ENCODE measurements at regions not wholly inside any gene's neighbourhood (a gene's known extent, or its start where the extent isn't known, plus 50 kb on each side); places are given as distances from the start of the nearest gene placed in this dataset.

DNA sequence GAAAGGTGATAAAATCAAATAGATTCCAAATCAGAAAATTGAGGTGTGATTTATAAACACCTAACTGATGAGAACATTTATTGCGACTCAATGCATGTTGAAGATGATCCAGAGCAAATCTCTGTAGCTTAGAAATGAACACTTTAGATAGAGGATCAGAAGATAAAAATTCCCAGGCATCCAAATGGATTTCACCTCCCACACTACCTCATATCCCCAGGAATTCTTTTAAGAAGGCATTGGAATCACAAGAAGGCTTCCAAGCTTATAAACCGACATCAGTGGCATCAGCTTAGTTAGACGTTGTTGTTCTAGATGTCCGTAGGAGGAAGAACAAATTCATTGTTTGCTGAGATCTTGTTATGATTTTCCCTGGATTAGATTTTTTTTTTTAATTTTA lies 154.4 kb downstream of the EBLN2 start:
- TF ChIP-seq, protein P1, sequence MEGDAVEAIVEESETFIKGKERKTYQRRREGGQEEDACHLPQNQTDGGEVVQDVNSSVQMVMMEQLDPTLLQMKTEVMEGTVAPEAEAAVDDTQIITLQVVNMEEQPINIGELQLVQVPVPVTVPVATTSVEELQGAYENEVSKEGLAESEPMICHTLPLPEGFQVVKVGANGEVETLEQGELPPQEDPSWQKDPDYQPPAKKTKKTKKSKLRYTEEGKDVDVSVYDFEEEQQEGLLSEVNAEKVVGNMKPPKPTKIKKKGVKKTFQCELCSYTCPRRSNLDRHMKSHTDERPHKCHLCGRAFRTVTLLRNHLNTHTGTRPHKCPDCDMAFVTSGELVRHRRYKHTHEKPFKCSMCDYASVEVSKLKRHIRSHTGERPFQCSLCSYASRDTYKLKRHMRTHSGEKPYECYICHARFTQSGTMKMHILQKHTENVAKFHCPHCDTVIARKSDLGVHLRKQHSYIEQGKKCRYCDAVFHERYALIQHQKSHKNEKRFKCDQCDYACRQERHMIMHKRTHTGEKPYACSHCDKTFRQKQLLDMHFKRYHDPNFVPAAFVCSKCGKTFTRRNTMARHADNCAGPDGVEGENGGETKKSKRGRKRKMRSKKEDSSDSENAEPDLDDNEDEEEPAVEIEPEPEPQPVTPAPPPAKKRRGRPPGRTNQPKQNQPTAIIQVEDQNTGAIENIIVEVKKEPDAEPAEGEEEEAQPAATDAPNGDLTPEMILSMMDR (IDR thresholded peaks at IDR 0.05 in 8 of 11, conservative IDR thresholded peaks at IDR 0.05 in 3 of 11), result no peak
- no peak for TF ChIP-seq POLR2A (IDR thresholded peaks at IDR 0.05)
- no peak for TF ChIP-seq POLR2AphosphoS5 (IDR thresholded peaks at IDR 0.05)
